Gastrocnemius medialis (tissue), 4 donors: ENCODE measurements at regions not wholly inside any gene's neighbourhood (a gene's known extent, or its start where the extent isn't known, plus 50 kb on each side); places are given as distances from the start of the nearest gene placed in this dataset.

Experiments used
- POLR2A ChIP-seq, 2 donors: fragments of 450-650 bp; IDR thresholded peaks; one replicate each; pipeline ENCODE4 v1.6.1; 2017; ENCODE audit warnings: antibody characterized with exemption in 2 of 2, mild to moderate bottlenecking in 2 of 2, moderate library complexity in 2 of 2
- TF ChIP-seq, protein P1 (sequence below), 5 experiments: fragments of 450-650 bp in 3 of 5; fragments of 200-600 bp in 2 of 5; sonication (generic) in 2 of 5; IDR thresholded peaks in 4 of 5; conservative IDR thresholded peaks in 1 of 5; 1 replicate in 4 of 5; 2 replicates in 1 of 5; pipeline ENCODE4 v1.5.1; 2016 to 2019; ENCODE audit warnings: antibody characterized with exemption in 5 of 5, mild to moderate bottlenecking in 3 of 5, moderate library complexity in 3 of 5

- TF ChIP-seq, protein P1, sequence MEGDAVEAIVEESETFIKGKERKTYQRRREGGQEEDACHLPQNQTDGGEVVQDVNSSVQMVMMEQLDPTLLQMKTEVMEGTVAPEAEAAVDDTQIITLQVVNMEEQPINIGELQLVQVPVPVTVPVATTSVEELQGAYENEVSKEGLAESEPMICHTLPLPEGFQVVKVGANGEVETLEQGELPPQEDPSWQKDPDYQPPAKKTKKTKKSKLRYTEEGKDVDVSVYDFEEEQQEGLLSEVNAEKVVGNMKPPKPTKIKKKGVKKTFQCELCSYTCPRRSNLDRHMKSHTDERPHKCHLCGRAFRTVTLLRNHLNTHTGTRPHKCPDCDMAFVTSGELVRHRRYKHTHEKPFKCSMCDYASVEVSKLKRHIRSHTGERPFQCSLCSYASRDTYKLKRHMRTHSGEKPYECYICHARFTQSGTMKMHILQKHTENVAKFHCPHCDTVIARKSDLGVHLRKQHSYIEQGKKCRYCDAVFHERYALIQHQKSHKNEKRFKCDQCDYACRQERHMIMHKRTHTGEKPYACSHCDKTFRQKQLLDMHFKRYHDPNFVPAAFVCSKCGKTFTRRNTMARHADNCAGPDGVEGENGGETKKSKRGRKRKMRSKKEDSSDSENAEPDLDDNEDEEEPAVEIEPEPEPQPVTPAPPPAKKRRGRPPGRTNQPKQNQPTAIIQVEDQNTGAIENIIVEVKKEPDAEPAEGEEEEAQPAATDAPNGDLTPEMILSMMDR (IDR thresholded peaks at IDR 0.05 in 4 of 5, conservative IDR thresholded peaks at IDR 0.05 in 1 of 5): no peak
- TF ChIP-seq POLR2A (IDR thresholded peaks at IDR 0.05): no peak
Observed at GRCh38 chr22:47658182-47658581, 895.7 kb downstream of the TBC1D22A start.
